GM19035 (cell line): ENCODE measurements at regions not wholly inside any gene's neighbourhood (a gene's known extent, or its start where the extent isn't known, plus 50 kb on each side); places are given as distances from the start of the nearest gene placed in this dataset.
"Not testable (repeated sequence)": the region's sequence is repeated elsewhere in the genome, so short reads cannot be mapped to it uniquely, and the experiment has no call there.

ENCODE experiments used
- ATAC-seq: cut with Tn5 transposase; IDR thresholded peaks from one replicate; pipeline ENCODE4 v1.9.1; 2021; ENCODE audit not compliant: unreplicated experiment

GRCh38 chr4:179352221-179352620 lies 1910.0 kb upstream of the AGA start:
- no peak for ATAC-seq

- ATAC-seq = no peak
Measured at GRCh38 chr4:179353786-179354185, 1911.5 kb upstream of the AGA start.

- ATAC-seq = no peak
Measured at GRCh38 chr4:179361978-179362486, 1919.8 kb upstream of the AGA start.

GRCh38 chr4:179365932-179366331 lies 1923.7 kb upstream of the AGA start:
- not testable (repeated sequence) for ATAC-seq

GRCh38 chr4:179372242-179372641 lies 1930.0 kb upstream of the AGA start:
- no peak for ATAC-seq

GRCh38 chr4:179372746-179373145 lies 1930.5 kb upstream of the AGA start:
- no peak for ATAC-seq

GRCh38 chr4:179378847-179379246 lies 1936.6 kb upstream of the AGA start:
- ATAC-seq = not testable (repeated sequence)

GRCh38 chr4:179392787-179393186 lies 1950.5 kb upstream of the AGA start:
- no peak for ATAC-seq

GRCh38 chr4:179398414-179398813 lies 1956.2 kb upstream of the AGA start:
- no peak for ATAC-seq

- no peak for ATAC-seq
Measured at GRCh38 chr4:179399054-179399782, 1957.0 kb upstream of the AGA start.

GRCh38 chr4:179415037-179415846 lies 1973.0 kb upstream of the AGA start:
- ATAC-seq = no peak

GRCh38 chr4:179415847-179416223 lies 1973.6 kb upstream of the AGA start:
- no peak for ATAC-seq

GRCh38 chr4:179417357-179417756 lies 1975.1 kb upstream of the AGA start:
- ATAC-seq = no peak

- no peak for ATAC-seq
Measured at GRCh38 chr4:179437962-179438361, 1995.7 kb upstream of the AGA start.

- no peak for ATAC-seq
Measured at GRCh38 chr4:179441596-179441995, 1999.4 kb upstream of the AGA start.

- ATAC-seq = no peak
Measured at GRCh38 chr4:179447308-179447707, 2005.1 kb upstream of the AGA start.

GRCh38 chr4:179465131-179465797 lies 2023.0 kb upstream of the AGA start:
- no peak for ATAC-seq

GRCh38 chr4:179467878-179468277 lies 2025.6 kb upstream of the AGA start:
- no peak for ATAC-seq

GRCh38 chr4:179472164-179472563 lies 2029.9 kb upstream of the AGA start:
- ATAC-seq = no peak

GRCh38 chr4:179478608-179479007 lies 2036.4 kb upstream of the AGA start:
- no peak for ATAC-seq

GRCh38 chr4:179485781-179486180 lies 2043.5 kb upstream of the AGA start:
- ATAC-seq = no peak
